NCI-H460 (cell line): ENCODE measurements at regions not wholly inside any gene's neighbourhood (a gene's known extent, or its start where the extent isn't known, plus 50 kb on each side); places are given as distances from the start of the nearest gene placed in this dataset.
"Not testable (repeated sequence)": the region's sequence is repeated elsewhere in the genome, so short reads cannot be mapped to it uniquely, and the experiment has no call there.

ENCODE experiments used
- DNase-seq: peaks from one replicate; pipeline ENCODE4 v3.0.0-alpha.2; 2016; ENCODE audit warnings: low read depth; ENCODE audit errors: extremely low read depth

DNA sequence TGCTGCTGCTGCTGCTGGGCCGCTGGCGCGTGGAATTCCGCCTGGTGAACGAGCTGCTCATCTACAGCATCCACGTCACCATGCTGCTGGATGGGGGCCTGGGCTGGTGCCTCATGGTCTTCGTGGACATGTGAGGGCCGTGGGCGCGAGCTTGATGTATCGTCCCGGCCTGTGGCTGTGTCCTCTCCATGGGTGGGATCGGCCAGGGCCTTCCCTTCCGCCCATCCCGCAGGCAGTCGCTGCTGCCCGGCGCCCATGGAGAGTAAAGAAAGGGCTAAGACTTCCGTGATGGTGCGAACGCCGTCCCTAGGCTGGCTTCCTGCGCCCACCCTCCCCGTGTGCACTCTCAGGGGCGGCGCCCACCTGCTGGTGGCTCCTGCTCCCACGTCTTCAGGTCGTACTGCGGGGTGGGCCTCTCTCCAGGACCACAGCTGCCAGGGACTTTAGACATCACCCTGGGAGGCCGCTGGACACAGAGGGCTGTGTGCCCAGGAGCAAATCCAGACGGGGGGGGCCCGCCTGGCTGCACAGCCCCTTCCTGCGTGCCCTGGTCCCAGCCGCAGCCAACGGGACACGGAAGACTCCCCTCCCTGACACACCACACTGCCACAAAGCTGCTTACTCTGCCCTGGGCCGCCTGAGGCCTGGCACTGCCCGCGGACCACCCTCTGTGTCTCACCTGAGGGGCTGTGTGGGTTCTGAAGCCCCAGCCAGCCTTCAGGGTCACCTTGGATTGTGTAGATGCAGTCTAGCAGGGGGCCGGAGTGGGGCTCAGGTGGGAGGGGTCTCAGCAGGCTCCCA lies 167.5 kb downstream of the SEPTIN7 start:
- no peak for DNase-seq

DNA sequence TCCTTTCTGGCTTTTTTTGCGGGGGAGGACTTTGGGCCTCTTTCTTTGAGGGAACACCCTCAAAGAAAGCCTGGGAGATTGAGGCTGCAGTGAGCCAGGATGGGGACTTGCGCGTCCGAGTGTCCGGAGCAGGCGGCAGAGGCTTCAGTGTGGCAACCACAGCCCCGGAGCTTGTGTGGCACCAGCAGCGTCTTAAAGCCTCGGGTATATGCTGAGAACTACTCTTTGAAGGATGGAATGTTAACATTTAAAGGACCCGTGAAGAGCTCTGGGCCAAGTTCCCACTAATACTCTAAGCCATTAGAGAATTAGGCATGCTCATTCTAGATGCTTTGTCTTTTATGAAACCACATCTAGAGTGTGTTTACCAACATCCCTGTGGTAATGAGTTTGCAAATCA lies 168.2 kb downstream of the SEPTIN7 start:
- no peak for DNase-seq

DNA sequence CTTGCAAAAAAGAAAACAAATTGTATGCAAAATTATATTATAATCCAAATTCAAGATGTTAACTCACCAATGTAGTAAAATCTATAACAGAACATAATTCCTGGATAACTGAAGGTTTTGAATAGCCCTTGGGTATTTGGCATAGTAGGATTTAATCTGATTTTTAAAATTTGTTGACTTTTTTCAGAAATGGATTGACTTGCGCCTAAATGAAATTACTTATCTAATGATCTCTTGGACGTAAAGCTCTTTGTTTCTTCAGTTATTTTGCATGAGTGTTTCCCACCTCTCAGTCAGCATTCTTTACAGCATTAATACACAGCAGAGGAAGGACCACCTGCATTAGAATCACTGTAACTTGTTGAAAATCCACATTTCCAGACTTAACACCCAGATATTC lies 169.6 kb downstream of the SEPTIN7 start:
- no peak for DNase-seq

DNA sequence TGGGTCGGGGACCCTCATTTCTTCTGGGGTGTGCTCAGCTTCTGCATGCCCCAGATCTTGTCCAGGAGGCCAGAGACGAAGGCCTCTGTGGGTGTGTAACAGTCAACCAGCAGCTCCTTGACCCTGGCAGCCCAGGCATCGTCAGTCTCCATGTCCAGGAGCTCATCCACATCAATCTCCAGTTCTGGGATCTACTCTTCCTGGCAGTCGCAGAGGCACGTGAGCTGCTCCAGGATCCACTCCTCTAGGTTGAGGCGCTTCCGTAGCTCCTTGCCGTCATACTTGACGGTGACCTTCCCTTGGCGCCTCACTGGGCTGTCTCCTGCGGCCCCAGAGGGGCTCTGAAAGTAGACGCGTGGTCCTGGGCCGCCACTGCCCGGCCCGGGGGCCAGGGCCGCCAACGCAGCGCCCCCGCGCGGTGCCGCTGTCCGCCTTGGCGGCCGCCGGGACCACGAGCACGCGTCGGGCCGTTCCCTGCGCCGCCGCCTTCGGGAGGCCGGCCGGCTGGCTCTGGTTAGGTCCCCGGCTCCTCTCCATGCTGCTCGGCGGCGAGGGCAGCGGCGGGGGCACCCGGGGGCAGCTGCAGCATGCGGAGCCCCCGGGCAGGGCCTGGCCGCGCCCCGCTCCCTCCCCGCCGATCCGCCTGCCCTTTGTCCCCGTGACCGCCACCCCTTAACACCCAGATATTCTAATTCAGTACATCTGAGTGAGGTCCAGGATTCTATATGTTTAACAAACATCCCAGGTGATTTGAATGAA lies 170.5 kb downstream of the SEPTIN7 start:
- DNase-seq: no peak

DNA sequence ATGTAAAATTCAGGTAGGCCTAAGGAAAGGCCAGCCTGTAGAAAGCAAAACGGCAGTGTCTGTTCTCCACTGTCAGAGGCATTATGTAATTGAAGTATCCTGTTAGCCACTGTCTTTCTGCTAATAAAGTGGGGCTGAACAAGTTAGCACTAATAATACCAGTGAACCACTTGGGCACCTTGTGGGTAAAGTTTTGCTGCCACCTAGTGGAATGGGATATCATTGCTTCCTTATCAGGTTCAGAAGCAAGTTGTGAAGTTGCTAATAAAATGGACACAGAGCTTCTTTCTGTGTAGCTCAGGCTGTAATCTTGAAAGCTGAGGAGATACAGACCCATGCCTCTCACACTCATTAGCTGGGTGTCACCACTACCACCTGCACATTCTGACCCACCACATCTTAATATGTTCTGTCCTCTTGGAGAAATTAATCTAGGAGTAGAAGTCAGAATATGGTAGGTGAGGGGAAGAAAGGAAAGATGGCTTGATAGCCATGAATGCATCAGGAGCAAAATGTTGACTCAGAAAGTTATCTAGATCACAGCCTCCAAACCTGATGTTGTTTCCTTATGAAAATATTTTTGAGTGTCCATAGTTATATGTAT lies 175.1 kb downstream of the SEPTIN7 start:
- peak; percentile 74 for DNase-seq

DNA sequence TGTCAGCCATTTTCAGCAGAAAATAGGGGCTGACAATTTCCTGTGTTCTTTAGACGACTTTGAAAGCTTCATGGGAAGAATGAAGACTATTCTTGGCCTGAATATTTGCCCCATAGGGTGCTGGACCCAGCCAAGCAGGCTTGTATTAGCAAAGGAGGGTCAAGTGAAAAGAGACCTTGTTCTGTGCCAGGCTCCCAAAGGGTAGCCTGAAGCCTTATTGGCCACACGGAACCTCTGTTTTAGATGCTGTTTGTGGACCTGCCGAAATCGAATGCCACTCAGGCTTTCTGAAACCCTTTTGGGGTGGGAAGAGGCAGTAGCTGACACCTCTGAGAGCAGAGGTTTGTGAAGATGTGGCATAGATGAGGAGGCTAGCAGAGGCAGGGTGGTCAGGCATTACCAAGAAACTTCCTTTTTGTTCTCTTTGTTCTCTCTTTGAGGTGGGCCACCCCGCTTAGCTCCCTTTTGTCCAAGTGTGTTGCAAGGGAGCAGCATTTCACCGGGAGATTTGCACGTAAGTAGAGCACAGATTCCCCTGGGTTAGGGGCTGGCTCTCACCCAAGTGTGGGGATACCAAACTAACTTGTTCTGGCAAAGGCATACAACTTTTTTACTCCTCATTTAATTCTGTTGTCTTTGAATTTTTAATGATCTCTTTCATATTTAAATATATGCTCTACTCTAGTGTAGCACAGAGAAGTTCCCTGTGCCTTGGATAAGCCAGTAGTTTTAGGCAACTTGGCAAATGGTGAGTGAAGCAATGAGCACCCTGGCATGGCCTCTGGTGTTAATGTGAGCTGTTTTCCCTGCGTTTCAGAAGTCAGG lies 174.0 kb upstream of the EEPD1 start:
- not testable (repeated sequence) for DNase-seq

DNA sequence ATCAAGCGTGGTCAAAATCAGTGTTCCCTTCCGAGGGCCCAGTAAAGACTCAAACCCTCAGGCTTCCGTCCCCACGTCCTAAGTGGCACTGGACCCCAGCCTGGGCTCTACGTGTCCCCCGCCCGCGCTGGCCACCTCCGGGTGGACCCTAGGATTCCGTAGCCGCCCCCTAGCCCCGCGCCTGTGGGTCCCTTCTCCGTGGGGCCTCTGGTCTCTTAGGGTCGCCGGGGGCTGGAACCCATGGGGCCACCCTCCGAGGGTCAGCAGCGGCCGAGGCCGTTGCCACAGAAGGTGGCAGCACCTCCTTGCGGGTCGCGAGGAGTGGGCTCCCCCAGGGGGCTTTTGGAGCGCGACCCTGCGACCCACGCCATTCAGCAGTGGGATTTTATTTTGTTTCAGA lies 170.5 kb upstream of the EEPD1 start:
- DNase-seq: no peak

DNA sequence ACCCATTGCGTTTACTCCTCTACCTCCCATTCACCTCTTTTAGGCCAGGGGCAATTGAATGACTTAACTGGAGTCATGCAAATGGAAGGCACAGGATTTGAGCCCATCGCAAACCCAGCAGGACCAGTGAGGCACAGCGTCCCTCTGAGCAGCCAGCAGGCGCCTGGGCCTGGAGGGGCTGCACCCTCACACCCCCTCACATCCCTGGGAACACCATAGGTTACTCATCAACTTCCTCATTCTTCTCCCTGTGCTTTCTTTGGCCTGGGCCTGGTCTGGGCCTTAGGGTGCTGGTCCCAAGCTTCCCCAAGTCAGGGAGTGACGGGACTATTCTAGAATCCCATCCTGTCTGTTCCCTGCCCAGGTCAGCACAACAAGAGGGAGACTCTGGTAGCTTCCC lies 169.4 kb upstream of the EEPD1 start:
- DNase-seq: no peak

DNA sequence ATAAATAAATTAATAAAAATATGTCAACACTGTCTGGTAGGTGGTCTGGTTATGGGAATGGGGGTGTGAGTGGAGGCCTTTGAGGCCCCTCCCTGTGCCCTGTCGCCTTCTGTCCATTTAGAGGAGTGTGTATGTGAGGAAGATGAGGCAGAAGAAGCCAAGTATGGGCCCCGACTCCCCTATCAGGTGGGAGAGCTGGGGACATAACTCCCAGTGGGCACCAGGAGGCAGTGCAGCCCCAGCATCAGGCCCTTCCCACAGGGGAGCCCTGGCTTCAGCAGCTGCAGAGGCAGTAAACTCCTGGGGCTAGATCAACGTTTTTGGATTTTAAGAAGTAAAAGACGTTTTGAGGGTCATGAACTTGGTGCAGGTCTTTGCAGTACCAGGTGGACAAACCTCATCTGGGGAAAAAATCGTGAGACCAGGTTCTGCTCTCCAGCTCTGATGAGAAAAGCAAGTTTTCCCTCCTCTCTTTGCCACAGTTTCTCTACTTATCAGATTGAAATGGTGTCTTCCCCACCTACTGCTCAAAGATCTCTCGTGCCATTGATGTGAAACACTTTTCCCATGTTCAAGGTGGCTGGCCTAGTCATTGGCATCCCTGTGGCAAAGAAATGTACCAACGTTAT lies 167.8 kb upstream of the EEPD1 start:
- DNase-seq: peak; percentile 65

DNA sequence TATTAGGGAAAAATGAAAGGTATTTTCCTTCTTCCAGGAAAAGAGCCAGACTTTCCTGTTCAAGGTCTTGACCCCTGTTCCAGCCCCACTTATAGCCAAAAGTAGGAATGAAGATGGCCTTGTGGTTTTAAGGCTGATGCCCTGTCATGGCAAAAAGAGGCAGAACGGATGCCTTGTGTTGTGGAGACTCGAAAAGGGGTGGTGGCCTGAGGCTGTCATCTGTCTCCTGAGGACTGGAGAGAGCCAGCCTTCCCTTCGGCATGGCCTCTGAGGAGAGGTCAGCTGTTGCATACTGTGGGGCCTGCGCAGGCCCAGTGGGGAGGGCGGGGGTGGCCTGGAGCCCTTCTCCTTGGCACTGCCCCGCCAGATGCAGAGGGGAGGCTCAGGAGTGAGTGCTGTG lies 166.0 kb upstream of the EEPD1 start:
- DNase-seq: no peak

DNA sequence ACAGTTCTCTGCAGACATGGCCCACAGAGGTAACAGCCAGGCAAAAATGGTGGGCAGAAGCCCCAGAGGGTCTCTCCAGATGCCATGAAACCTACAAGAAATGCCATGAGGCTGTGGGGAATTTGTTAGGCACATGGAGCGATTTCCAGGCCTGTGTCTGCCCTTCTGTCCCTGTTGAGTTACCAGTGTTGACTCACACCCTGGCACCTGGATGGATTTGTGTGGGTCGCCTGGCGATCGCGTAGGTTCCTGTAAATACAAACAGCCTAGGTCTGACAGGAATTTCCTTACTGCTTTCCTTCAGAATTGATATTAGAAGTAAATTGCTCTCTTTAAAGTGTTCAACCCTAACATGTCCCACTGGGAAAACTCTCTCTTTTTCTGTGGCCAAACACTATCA lies 164.9 kb upstream of the EEPD1 start:
- DNase-seq: no peak

DNA sequence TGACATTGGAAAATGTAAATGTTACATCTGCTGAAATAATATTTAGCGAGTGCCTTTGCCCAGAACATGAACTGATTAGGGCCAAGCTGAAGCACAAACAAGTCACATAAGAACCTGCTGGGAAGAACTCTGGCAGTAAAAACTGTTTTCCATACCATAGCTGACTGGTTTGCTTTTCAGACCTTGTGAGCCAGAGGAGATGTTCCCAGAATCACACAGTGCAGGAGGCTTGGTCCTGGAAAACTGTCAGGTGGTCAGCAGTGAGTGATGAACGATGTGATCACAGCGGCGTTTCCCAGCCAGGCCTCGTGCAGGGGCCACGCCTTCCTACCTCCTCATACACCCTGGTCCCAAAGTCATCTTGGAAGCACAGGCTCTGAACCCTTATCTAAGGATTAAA lies 164.2 kb upstream of the EEPD1 start:
- no peak for DNase-seq

DNA sequence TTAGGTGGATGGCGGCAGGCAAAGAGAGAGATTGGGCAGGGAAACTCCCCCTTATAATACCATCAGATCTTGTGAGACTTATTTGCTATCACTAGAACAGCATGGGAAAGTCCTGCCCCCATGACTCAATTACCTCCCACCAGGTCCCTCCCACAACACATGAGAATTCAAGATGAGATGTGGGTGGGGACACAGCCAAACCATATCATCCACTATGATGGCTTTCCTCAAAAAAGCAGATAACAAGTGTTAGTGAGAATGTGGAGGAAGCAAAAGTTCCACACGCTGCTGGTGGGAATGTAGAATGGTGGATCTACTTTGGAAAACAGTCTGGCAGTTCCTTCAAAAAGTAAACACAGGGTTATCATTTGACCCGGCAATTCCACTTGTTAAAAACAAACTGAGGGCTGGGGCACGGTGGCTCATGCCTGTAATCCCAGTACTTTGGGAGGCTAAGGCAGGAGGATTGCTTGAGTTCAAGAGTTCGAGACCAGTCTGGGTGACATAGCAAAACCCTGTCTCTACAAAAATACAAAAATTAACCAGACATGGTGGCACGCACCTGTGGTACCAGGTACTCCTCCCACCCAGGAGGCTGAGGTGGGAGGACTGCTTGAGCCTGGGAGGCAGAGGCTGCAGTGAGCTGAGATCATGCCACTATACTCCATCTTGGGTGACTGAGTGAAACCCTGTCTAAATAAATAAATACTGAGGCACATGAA lies 161.4 kb upstream of the EEPD1 start:
- DNase-seq: no peak

DNA sequence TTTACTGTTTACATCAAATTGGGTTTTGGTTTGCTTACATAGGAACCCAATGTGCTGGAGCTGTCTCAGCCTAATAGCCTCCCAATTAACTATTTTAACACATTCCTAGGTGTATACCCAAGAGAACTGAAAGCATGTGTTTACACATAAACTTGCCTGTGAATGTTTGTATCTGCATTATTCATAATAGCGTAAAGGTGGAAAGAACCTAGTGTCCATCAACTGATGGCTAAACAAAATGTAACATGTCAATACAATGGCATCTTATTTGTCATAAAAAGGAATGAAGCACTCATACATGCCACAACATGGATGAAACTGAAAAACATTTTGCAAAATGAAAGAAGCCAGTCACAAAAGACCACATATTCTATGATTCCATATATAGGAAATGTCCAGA lies 160.6 kb upstream of the EEPD1 start:
- no peak for DNase-seq

DNA sequence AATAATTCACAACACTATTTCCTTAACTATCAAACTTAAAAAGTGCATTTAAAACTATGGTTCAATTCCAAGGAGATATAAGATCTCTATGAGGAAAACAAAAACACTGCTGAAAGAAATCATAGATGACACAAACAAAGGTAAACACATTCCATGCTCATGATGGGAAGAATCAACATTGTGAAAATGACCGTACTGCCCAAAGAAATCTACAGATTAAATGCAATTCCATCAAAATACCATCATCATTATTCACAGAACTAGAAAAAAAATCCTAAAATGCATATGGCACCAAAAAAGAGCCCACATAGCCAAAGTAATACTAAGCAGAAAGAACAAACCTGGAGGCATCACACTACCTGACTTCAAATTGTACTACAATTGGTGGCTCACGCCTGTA lies 159.9 kb upstream of the EEPD1 start:
- no peak for DNase-seq

DNA sequence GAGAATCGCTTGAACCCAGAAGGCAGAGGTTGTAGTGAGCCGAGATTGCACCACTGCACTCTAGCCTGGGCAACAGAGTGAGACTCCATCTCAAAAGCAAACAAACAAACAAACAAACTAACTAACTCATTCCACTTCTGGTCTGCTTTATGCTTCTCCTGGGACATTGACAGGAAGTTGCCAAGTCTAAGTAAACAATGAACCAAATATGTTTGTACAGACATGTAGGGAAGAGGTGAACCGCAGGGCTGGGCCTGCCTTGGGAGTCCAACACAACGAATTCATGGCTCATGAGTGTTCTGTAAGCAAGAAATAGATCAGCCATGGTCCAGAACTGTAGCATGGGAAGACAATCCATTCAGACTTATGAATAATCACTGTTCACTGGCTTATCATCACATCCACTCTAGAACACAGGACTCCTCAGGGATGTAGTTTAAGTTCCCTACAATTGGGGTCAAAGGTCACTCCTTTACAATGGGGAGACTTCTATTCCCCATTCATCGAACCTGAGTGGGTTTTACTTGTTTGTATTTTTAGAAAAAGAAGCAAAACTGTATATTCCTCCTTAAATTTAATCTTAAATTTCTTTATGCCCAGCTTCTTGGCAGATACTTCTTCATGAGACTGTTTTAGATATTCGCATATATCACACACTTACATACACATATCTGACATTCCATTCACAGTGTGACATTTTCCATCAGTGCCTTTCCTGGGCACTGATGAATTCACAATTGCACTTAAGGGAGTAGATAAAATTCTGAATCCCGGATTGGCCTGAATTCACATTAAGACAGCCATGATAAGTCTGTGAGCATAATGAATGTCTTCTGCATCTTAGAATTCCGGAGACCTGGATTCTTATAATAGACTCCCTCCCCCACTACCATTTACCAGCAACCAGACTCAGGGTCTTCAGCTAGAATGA lies 159.1 kb upstream of the EEPD1 start:
- peak; percentile 22 for DNase-seq

DNA sequence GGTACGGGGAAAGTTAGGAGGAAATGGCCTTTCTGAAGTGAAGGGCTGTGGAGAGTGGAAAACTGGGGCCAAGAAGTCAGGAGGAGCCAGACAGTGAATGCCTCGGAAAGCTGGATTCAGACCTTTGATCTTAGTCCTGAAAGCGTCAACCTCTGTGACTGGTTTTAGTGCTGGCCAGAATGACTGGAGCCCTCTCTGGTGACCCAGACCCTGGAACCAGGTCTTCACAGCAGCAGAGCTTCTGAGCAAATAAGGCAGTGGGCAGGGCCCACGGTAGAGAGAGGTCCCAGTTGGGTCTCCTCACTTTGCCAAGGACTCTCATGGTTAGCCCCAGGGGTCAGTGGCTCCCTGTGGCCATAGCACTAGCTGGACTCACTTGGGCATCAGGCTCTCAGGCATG lies 157.7 kb upstream of the EEPD1 start:
- no peak for DNase-seq

DNA sequence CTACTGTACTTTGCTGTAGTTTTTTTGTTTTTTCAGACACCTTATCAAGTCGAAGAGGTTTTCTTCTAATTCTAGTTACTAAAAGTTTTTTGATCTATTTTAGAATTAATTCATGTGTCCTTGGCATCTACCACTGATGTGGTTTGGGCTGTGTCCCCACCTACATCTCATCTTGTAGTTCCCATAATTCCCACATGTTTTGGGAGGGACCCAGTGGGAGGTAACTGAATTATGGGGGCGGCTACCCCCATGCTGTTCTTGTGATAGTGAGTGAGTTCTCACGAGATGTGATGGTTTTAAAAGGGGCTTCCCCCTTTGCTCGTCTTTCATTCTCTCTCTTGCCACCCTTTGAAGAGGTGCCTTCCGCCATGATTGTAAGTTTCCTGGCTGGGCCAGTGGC lies 154.6 kb upstream of the EEPD1 start:
- DNase-seq: no peak

DNA sequence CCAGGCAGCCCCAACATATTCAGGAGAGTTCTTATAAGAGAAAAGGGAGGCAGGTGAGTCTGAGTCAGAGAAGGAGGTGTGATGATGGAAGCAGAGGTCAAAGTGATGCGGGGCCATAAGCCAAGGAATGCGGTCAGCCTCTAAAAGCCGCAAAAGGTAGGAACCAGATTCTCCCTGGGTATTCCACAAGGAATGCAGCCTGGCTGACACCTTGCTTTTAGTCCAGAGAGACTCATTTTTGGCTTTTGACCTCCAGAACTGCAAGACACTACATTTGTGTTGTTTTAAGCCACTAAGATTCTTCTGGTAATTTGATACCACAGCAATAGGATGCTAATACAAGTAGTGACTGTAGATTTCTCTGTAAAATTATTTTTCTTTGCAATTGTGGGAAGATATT lies 151.5 kb upstream of the EEPD1 start:
- no peak for DNase-seq
